ENCODE measurements at regions not wholly inside any gene's neighbourhood (a gene's known extent, or its start where the extent isn't known, plus 50 kb on each side); places are given as distances from the start of the nearest gene placed in this dataset.

- Histone ChIP-seq H3K4me1 (ENCODE audit: insufficient read depth, low read length, poor library complexity, severe bottlenecking) (no peaks in the 10 kb centered on the region), H3K27ac (ENCODE audit: low read depth, low read length, poor library complexity, severe bottlenecking) (no peak overlapping the region), H3K4me3 (ENCODE audit: low read depth, low read length, poor library complexity, severe bottlenecking) (no peak overlapping the region), H3K36me3 (ENCODE audit: insufficient read depth, low read length, poor library complexity, severe bottlenecking) (no peaks in the 10 kb centered on the region), H3K9me3 (ENCODE audit: low read depth, low read length, poor library complexity, severe bottlenecking) (no peaks in the 10 kb centered on the region), H3K27me3 (replicated peaks; ENCODE audit: insufficient read depth, low read depth, low read length, poor library complexity) (no peaks in the 10 kb centered on the region)
- CTCF ChIA-PET = no interaction called here
- no peak for TF ChIP-seq EZH2 (IDR thresholded peaks at IDR 0.05; ENCODE audit: borderline replicate concordance, low read depth, low read length, poor library complexity, severe bottlenecking)
- TF ChIP-seq, protein P1, sequence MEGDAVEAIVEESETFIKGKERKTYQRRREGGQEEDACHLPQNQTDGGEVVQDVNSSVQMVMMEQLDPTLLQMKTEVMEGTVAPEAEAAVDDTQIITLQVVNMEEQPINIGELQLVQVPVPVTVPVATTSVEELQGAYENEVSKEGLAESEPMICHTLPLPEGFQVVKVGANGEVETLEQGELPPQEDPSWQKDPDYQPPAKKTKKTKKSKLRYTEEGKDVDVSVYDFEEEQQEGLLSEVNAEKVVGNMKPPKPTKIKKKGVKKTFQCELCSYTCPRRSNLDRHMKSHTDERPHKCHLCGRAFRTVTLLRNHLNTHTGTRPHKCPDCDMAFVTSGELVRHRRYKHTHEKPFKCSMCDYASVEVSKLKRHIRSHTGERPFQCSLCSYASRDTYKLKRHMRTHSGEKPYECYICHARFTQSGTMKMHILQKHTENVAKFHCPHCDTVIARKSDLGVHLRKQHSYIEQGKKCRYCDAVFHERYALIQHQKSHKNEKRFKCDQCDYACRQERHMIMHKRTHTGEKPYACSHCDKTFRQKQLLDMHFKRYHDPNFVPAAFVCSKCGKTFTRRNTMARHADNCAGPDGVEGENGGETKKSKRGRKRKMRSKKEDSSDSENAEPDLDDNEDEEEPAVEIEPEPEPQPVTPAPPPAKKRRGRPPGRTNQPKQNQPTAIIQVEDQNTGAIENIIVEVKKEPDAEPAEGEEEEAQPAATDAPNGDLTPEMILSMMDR (conservative IDR thresholded peaks at IDR 0.05; ENCODE audit: low read depth, low read length) = no peak
- intact Hi-C loops (cut with micrococcal nuclease; ENCODE audit: unreplicated experiment) = no loop called here
- POLR2A ChIA-PET (ENCODE audit: low non-redundant PET) = no interaction called here
- BruUV-seq (replicated peaks) = no TSS peak
- DNase-seq (ENCODE audit: low spot score) = no peak
Measured at GRCh38 chr3:86838927-86839326, 152.0 kb downstream of the VGLL3 start.

DNA sequence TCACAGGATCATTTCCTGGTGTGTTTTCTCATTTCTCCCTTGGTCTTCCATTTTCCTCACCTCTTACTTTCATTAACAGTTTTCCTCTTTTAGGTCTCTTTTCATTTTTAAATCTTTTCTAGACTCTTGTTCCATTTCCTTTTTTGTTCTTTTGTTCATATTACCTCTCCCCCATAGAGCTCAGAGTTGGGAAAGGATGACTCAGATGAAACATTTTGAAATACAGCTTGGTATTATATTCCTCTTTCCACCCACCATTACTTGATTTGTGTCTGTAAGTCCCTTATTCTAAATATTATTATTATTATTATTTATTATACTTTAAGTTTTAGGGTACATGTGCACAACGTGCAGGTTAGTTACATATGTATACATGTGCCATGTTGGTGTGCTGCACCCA lies 153.1 kb downstream of the VGLL3 start:
- intact Hi-C loops (cut with micrococcal nuclease; ENCODE audit: unreplicated experiment) = no loop called here
- H3K36me3 ChIP-seq (ENCODE audit: insufficient read depth, low read length, poor library complexity, severe bottlenecking) = no peaks in the 10 kb centered on the region
- TF ChIP-seq, protein P1 (conservative IDR thresholded peaks at IDR 0.05; ENCODE audit: low read depth, low read length) = no peak
- no peak for TF ChIP-seq EZH2 (IDR thresholded peaks at IDR 0.05; ENCODE audit: borderline replicate concordance, low read depth, low read length, poor library complexity, severe bottlenecking)

DNA sequence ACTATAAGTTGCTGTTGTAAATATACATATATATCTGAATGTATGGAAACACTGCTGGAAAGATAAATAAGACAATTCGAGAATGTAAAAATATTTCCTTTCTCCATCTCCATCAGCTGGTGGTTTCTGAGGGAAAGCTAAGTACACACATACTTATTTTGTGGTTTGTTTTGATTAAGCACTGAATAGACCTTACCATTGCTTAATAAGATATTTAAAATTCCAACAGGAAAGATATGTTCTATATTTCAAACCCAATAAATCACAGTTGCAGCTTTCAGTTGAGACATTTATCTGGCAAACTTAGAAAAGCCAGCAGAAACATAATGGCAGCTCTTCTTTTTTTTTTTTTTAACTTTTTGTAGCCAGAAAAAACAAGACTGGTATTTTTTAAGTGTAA lies 160.4 kb downstream of the VGLL3 start:
- Histone ChIP-seq H3K4me1 (ENCODE audit: insufficient read depth, low read length, poor library complexity, severe bottlenecking) (no peaks in the 10 kb centered on the region), H3K36me3 (ENCODE audit: insufficient read depth, low read length, poor library complexity, severe bottlenecking) (no peaks in the 10 kb centered on the region), H3K4me3 (ENCODE audit: low read depth, low read length, poor library complexity, severe bottlenecking) (no peak overlapping the region), H3K9me3 (ENCODE audit: low read depth, low read length, poor library complexity, severe bottlenecking) (no peaks in the 10 kb centered on the region), H3K27me3 (replicated peaks; ENCODE audit: insufficient read depth, low read depth, low read length, poor library complexity) (no peaks in the 10 kb centered on the region), H3K27ac (ENCODE audit: low read depth, low read length, poor library complexity, severe bottlenecking) (no peak overlapping the region)
- intact Hi-C loops (cut with micrococcal nuclease; ENCODE audit: unreplicated experiment) = no loop called here
- ChIA-PET POLR2A (ENCODE audit: low non-redundant PET) (no interaction called here), CTCF (no interaction called here)
- TF ChIP-seq, protein P1 (conservative IDR thresholded peaks at IDR 0.05; ENCODE audit: low read depth, low read length) = no peak
- no TSS peak for BruUV-seq (replicated peaks)
- no peak for DNase-seq (ENCODE audit: low spot score)

More for the DNA sequence above, 153.1 kb downstream of the VGLL3 start:
- POLR2A ChIA-PET (ENCODE audit: low non-redundant PET) = no interaction called here
- no peaks in the 10 kb centered on the region for H3K27me3 ChIP-seq (replicated peaks; ENCODE audit: insufficient read depth, low read depth, low read length, poor library complexity)
- H3K4me3 ChIP-seq (ENCODE audit: low read depth, low read length, poor library complexity, severe bottlenecking) = no peak overlapping the region
- no peaks in the 10 kb centered on the region for H3K9me3 ChIP-seq (ENCODE audit: low read depth, low read length, poor library complexity, severe bottlenecking)
- CTCF ChIA-PET = no interaction called here
- no peak for DNase-seq (ENCODE audit: low spot score)
- H3K4me1 ChIP-seq (ENCODE audit: insufficient read depth, low read length, poor library complexity, severe bottlenecking) = no peaks in the 10 kb centered on the region
- no TSS peak for BruUV-seq (replicated peaks)
- no peak overlapping the region for H3K27ac ChIP-seq (ENCODE audit: low read depth, low read length, poor library complexity, severe bottlenecking)
